HG03103 (cell line): ENCODE measurements at regions not wholly inside any gene's neighbourhood (a gene's known extent, or its start where the extent isn't known, plus 50 kb on each side); places are given as distances from the start of the nearest gene placed in this dataset.
"Not testable (repeated sequence)": the region's sequence is repeated elsewhere in the genome, so short reads cannot be mapped to it uniquely, and the experiment has no call there.

Experiments used
- ATAC-seq: cut with Tn5 transposase; IDR thresholded peaks from one replicate; pipeline ENCODE4 v1.9.1; 2021; ENCODE audit warnings: low read depth; ENCODE audit not compliant: unreplicated experiment

DNA sequence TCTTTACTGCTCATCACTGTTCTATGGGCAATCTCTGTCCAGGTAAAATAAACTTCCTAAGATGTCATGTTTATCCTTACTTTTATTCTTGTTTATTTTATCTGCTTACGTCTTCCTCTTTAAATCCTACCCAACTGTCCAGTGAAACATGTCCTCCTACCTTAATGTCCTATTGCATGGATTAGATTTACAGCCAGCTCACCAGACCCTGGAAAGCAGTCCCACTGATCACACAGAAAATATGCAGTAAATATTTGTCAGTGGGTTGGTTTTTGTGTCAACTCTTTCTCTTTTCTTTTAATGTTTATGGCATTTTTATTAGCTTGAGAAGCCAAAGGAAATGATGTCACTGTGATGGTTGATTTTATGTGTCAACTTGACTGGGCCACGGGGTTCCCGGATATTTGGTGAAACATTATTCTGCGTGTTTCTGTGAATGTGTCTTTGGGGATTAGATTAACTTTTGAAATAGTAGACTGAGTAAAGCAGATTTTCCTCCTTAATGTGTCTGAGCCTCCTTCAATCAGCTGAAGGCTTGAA lies 258.3 kb downstream of the SRGAP2C start:
- no peak for ATAC-seq

DNA sequence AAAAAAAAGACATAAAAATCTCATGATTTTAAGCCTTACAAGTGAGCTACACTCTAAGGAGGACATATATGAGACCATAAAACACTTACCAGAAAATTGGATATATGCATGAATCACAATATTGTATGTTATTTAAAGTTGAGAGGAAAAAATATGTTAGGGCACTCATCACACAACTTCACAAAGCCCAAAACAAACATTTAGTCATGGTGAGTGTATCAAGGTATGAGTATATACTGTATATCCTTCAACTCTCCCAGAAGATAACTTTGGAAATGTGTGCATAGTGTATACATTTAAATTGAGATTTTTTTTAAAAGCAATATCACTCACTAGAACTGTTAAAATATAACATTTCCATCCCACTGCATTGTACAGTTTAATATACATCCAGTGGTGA lies 259.3 kb downstream of the SRGAP2C start:
- no peak for ATAC-seq

DNA sequence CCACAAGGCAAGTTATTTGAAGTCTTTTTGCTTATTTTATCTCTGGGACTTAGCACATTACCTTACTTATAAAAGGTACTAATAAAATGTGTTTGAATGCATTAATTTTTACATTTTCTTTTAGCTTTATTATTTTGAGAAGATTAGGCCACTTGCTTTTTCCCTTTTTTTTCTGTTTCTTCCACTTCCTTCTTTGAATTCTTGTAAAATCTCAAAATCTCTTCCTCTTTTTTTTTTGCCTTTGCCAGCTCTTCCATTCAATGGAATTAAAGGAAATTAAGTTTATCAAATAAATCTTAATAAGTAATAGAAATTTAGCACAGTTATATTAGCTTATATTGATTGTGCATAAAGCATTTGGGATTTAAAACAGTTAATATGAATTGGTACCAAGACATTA lies 260.9 kb downstream of the SRGAP2C start:
- no peak for ATAC-seq

DNA sequence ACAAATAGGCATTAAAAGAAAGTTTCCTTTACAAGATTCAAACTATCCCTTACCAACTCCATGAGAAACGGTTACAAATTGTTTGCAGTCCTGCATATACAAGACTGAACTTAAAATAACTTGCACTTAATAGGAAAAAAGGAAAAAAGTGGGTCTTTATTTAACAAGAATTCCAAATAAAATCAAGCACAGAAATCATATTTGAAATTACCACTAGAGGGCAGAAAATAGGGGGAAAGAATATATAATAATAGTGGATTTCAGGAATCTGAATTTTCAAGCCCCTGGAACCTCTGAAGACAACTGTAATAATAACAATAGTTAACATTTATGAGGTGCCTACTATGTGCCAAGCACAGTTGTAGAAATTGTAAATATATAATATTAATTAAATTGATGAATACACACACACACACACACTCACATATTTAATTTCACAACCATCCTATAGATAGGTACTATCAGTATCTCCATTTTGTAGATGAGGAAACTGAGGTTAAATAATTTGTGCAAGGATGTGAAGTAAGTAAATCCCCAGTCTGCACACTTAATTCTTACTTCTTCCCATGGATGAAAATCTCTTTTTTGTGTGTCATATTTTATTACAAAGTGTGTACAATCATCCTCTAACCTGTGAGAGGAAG lies 262.6 kb downstream of the SRGAP2C start:
- ATAC-seq, result not testable (repeated sequence)

DNA sequence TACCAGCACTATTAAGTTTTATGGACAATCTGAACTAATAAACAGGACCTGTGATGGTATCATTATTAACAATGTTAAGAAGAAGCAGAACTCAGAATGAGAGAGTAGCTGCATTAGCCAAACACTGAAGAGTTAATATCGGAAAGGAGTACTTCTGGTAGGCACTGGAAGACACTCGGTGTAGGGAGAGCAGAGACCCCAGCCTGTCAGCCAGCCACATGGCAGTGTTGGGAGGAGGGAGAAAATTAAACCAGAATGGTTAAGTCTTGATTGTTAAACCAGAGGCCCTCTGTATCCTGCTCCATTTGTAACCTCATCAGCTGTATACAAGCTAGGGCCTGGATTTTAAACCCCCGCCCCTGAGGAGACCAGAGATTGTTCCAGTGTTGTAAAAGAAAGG lies 263.3 kb downstream of the SRGAP2C start:
- ATAC-seq, result not testable (repeated sequence)

DNA sequence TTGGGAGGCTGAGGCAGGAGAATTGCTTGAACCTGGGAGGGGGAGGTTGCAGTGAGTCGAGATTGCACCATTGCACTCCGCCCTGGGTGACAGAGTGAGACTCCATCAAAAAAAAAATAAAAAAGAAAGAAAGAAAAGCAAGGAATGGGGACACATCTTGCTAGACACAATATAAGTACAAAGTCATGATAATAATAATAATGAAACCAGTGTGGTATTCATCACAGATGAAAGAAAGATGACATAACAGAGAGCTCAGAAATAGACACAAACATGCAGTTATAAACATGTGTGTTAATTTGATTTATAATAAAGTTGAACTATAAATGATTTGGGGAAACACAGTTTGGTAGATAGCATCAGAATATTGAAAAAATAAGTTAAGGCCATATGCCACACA lies 264.1 kb downstream of the SRGAP2C start:
- ATAC-seq, result no peak

DNA sequence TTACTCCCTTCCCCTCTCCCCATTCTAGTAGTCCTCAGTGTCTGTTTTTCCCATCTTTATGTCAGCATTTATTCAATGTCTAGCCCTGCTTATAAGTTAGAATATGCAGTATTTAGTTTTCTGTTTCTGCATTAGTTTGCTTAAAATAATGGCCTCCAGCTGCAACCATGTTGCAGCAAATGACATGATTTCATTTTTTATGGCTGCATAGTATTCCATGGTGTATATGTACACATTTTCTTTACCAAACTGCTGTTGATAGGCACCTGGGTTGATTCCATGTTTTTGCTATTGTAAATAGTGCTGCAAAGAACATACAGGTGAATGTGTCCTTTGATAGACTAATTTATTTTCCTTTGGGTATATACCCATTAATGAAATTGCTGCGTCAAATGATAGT lies 267.7 kb downstream of the SRGAP2C start:
- no peak for ATAC-seq

DNA sequence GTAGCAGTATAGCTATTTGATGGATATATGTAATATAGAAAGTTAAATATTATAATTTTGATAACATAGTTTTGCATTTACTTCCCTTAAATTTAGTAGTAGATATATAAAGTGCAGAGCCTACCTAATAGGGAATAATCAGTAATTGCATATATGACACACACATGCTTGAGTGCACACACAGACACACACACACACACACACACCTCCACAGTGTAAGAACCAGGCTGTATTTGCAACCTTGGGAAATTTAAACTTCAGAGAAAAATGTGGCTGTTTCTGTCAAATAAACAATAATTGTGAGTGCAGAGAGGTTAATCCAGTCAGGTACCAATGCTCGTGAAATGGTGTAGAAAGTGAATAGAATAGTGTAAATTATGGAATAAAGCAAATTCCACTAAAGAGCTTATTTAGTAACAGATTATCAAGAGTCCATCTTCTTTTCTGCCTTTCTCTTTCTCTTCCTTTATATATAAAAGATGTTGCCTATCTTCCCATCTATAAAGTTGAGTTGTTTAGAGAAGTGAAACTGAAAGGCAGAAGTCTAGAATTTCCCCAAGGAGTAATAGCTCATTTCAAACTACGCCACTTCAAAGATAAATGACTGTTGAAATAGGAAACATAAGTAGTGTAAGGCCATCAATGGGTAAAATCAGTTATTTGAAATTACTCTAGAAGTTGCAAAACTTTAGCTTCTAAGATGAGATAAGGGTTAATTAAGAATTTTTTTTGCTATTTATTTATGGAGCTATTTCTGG lies 273.7 kb downstream of the SRGAP2C start:
- peak; percentile 98 for ATAC-seq

DNA sequence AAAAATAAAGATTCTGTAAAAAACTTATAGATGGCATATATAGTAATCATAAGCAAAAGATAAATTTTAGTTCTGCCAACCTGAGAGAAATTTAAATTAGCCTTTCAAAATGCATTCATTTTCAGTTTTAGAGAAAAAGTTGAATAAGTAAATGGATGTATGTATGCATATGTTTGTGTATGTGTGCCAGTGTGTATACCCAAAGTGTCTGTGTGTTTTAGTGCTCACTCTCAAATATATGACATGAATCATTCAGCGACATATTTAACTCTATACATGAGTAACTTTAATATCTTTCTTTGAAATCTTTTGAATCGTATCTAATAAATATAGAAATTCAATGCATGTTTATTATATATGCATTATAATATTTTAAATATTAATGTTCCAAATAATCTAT lies 274.5 kb downstream of the SRGAP2C start:
- no peak for ATAC-seq

DNA sequence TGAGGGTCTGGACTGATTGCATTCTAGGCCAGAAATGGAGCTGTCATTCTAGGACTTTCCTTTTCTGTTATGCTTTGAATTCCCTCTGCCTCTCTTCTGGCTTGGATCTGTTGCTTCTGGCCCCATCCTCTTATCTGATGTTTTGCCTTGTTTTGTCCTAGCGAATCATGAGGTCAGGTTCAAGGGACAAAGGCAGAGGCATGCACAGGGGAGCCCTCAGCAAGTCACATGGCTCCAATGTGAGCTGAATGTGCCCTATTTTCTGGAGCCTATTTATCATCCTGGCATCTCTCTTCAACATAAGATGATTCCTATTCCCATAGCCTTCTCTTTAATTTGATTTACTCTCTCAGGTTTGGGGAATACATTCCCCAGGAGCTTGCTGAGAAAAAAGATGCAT lies 284.6 kb downstream of the SRGAP2C start:
- not testable (repeated sequence) for ATAC-seq

DNA sequence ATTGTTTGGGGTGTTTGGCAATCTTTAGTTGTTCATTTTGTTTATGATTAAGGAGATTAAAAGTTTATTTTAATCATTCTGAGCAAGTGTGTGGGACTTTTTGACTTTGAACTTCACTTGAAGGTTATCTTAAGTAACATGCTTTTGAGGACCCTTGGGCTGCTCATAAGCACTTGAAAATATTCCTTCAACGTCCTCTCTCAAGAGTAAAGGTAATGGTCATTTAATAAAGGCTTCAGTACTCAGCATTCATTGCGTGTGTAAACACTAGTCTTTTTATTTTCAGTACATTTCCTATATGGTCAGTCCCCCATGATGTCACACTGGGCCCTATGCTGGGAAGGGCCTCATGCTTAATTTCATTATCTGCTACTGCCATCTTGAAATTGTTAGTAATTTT lies 285.6 kb downstream of the SRGAP2C start:
- not testable (repeated sequence) for ATAC-seq

DNA sequence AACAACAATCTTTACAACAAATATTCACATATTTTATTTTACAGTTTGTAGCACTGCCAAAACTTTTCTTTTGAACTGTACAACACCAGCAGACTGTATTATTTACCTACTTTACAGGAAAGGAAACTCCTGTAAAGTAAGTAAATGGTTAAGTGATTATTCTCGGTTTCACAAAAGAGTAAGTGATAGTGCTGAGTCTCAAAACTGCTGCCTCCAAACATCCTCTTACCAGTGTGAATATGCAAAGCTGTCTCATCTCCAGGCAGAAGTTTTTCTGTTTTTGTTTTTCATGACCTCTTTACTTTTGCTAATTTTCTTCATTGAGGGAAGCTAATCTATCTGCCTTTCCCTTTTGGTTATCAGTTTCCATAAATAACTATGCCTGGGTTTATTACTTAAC lies 286.7 kb downstream of the SRGAP2C start:
- ATAC-seq, result no peak

DNA sequence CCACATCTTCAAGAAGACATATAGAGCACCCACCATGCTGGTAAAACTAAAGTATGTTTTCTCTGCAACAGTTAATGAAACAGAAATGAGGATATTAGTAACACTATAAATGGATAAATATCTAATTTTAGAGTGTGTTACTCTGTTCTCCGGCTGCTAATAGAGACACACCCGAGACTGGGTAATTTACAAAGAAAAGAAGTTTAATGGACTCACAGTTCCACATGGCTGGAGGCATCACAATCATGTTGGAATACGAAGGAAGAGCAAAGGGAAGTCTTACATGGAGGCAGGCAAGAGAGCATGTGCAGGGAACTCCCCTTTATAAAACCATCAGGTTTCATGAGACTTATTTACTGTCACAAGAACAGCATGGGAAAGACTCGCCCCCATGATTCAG lies 287.2 kb downstream of the SRGAP2C start:
- no peak for ATAC-seq

DNA sequence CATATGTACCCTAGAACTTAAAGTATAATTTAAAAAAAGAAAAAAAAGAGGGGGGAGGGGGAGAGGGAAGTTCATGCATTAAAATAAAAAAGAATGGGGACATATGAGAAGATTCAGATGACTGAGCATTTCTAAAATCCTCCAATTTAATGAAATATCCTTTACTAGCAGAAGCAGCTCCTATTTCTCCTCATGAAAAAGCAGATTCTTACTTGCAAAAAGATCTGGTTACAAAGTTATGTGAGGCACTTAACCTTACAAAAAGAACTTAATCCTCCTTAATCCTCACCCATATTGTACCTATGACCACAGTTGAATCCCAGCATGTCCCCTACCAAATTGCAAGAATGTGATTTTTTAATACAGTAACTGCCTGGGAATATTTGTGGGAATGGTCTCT lies 298.5 kb downstream of the SRGAP2C start:
- ATAC-seq, result no peak

DNA sequence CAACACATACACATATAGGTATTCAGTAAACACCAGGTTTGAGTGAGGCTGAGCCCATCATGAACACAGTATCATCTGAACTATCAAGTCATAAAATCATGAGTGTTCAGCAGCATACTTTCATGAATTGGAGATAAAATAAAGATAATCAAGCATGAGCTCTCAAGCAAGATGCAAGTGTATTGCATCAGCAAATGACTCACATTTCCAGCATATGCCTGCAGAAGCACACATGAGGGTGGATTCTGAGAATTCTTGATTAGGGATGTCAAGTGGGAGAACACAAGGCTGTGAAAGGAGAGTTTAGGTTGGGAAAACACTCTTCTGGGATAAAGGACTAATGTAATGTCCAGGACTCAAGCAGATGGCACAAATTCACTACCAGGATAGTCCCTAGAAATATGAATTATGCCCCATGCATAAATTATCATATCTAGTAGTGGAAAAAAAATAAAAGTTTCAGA lies 299.2 kb downstream of the SRGAP2C start:
- ATAC-seq, result no peak

DNA sequence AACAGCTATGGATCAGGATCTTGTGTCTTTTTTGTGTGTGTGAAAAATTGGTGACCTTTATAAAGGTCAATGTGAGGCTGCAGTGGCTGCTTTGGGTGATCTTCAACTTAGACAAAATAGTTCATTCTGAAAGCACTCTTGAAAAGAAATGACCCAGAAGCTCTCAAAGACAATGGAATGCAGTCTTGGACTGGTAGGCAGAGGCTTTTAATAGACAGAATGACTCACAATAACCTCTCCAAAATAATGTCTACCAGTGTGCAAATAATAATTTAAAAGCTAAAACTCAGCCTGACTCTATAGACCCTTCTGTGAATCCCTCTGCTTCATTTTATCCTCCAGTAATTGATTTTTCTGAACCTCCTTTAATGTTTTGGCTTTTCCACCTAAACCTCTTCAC lies 310.0 kb downstream of the SRGAP2C start:
- ATAC-seq, result not testable (repeated sequence)

DNA sequence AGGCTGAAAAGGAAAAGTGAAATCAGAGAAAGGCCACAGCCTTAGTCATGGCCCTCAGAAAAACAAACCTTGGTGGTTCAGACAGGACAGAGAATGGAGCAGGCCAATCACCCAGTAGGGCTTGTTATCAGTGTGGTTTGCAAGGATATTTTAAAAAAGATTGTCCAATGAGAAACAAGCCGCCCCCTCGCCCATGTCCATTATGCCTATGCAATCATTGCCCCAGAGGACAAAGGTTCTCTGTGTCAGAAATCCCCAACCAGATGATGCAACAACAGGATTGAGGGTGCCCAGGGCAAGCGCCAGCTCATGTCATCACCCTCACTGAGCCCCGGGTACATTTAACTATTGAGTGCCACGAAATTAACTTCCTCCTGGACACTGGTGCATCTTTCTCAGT lies 326.7 kb downstream of the SRGAP2C start:
- ATAC-seq, result not testable (repeated sequence)

DNA sequence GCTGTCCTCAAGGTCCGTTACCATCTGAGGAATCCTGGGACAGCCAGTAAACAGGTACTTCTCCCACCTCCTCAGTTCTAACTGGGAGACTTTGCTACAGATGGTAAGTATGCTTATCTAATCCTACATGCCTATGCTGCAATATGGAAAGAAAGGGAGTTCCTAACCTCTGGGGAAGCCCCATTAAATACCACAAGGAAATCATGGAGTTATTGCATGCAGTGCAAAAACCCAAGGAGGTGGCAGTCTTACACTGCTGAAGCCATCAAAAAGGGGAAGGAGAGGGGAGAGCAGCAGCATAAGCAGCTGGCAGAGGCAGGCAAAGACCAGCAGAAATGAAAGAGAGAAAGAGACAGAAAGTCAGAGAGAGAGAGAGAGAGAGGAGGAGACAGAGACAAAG lies 327.1 kb downstream of the SRGAP2C start:
- ATAC-seq, result not testable (repeated sequence)

DNA sequence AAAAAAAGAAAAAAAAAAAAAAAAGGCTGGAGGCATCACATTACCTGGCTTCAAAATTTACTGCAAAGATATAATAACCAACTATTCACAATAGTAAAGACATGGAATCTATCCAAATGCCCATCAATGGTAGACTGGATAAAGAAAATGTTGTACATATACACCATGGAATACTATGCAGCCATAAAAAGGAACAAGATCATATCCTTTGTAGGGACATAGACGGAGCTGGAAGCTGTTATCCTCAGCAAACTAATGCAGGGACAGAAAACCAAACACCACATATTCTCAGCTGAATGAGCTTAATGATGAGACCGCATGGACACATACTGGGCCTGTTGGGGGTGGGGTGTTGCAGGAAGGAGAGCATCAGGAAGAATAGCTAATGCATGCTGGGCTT lies 330.5 kb downstream of the SRGAP2C start:
- no peak for ATAC-seq

DNA sequence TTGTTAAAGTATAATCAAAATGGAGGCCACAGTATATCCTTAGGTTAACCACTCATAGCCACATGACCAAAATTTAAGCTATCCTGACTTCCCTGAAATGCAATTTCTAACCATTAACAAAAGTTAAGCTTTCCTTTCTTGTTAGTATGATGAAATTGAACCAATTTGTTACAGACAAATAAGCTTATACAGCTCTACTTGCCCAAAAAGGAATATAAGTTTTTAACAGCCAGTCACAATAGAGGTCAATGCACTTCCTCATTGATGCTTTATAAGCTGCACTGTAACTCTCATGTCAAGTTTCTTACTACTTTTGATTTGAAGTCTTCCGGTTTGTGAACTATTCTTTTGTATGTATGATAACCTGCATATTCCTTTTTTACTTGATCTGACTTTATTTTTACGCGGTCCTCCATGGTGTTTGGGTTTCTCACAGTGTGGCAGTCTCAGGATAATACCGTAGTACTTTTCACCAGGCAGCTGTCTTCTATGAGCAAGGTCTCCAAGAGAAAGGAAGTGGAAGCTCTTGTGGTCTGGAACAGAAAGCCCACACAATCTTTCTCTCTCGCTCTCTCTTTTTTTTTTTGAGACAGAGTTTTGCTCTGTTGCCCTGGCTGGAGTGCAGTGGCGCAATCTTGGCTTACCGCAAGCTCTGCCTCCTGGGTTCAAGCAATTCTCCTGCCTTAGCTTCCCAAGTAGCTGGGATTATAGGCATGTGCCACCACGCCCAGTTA lies 331.6 kb downstream of the SRGAP2C start:
- peak; percentile 75 for ATAC-seq

DNA sequence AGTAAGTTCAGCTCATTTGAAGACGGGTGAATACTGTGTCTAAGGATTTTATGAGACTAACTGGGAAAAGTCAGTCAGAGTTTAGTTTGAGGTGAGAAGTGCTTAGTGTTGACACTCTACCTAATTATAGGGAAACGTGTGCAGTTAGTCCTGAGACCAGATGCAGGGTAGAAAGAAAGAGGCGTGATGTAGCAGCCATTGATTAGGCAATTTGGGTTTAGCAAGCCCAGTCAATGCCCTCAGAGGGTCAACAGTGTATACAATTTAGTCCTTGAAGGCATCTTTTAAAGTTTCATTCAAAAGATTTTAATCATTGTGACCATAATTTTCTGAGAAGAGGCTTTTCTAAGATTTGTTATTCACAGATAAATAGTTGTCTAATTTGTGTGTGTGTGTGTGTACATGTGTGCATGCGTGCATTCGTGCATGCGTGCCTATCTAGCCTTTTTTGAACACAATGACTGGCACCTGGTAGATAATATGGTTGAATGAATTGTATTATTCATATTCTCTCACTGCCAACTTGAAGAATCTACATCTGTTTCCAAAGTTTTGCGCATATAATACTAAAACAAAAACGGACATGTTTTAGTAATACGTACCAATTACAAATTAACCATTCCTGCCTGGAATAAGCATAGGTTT lies 332.9 kb downstream of the SRGAP2C start:
- ATAC-seq, result no peak
